Neutrophil (primary cell): ENCODE measurements at regions not wholly inside any gene's neighbourhood (a gene's known extent, or its start where the extent isn't known, plus 50 kb on each side); places are given as distances from the start of the nearest gene placed in this dataset.

ENCODE experiments used
- H3K27ac ChIP-seq: fragments of 200-600 bp; sonication (generic); 2 replicates; pipeline ENCODE4 v1.5.1; 2016; ENCODE audit warnings: mild to moderate bottlenecking, moderate library complexity
- H3K27me3 ChIP-seq: fragments of 200-600 bp; sonication (generic); 2 replicates; pipeline ENCODE4 v1.6.0; 2016; ENCODE audit warnings: mild to moderate bottlenecking
- H3K36me3 ChIP-seq: fragments of 200-600 bp; sonication (generic); 2 replicates; pipeline ENCODE4 v1.5.1; 2017
- H3K4me1 ChIP-seq, 2 experiments: fragments of 200-600 bp in 1 of 2; sonication (generic) in 1 of 2; 1 replicate in 1 of 2; 2 replicates in 1 of 2; pipeline versions ENCODE4 v1.5.1 to v1.6.1; 2013 to 2016; ENCODE audit warnings: low read depth in 1 of 2, low read length in 1 of 2, mild to moderate bottlenecking in 1 of 2, moderate library complexity in 1 of 2; ENCODE audit not compliant: control insufficient read depth in 1 of 2, insufficient read depth in 1 of 2
- H3K4me3 ChIP-seq, 2 experiments: fragments of 200-600 bp in 1 of 2; sonication (generic) in 1 of 2; 1 replicate in 1 of 2; 2 replicates in 1 of 2; pipeline ENCODE4 v1.5.1; 2013 to 2016; ENCODE audit warnings: low read depth in 1 of 2, low read length in 1 of 2, mild to moderate bottlenecking in 1 of 2, moderate library complexity in 1 of 2
- H3K9me3 ChIP-seq: fragments of 200-600 bp; sonication (generic); 2 replicates; pipeline ENCODE4 v1.5.1; 2016
- CTCF ChIP-seq: fragments of 200-600 bp; sonication (generic); IDR thresholded peaks from 2 replicates; pipeline ENCODE4 v1.5.1; 2016; ENCODE audit warnings: antibody characterized with exemption

- TF ChIP-seq CTCF, result no peak
- Histone ChIP-seq H3K4me1 (no peaks in the 10 kb centered on the region), H3K4me3 (no peak overlapping the region), H3K9me3 (no peaks in the 10 kb centered on the region), H3K36me3 (no peaks in the 10 kb centered on the region), H3K27me3 (no peaks in the 10 kb centered on the region), H3K27ac (no peak overlapping the region)
Measured at GRCh38 chr6:147035886-147036285, 168.3 kb upstream of the STXBP5 start.

GRCh38 chr6:147037881-147038280, 166.3 kb upstream of the STXBP5 start:
- Histone ChIP-seq H3K4me1 (no peaks in the 10 kb centered on the region), H3K36me3 (no peaks in the 10 kb centered on the region), H3K27ac (no peak overlapping the region), H3K9me3 (no peaks in the 10 kb centered on the region), H3K4me3 (no peak overlapping the region), H3K27me3 (no peaks in the 10 kb centered on the region)
- no peak for TF ChIP-seq CTCF

GRCh38 chr6:147040121-147040910, 163.9 kb upstream of the STXBP5 start:
- no peaks in the 10 kb centered on the region for H3K4me1 ChIP-seq
- H3K4me3 ChIP-seq, result no peak overlapping the region
- H3K27me3 ChIP-seq, result no peaks in the 10 kb centered on the region
- no peak for TF ChIP-seq CTCF
- H3K36me3 ChIP-seq, result no peaks in the 10 kb centered on the region
- H3K9me3 ChIP-seq, result no peaks in the 10 kb centered on the region
- no peak overlapping the region for H3K27ac ChIP-seq

- H3K4me3 ChIP-seq, result no peak overlapping the region
- H3K36me3 ChIP-seq, result no peaks in the 10 kb centered on the region
- H3K9me3 ChIP-seq, result no peaks in the 10 kb centered on the region
- H3K27ac ChIP-seq, result no peak overlapping the region
- H3K4me1 ChIP-seq, result no peaks in the 10 kb centered on the region
- H3K27me3 ChIP-seq, result no peaks in the 10 kb centered on the region
- TF ChIP-seq CTCF, result no peak
Measured at GRCh38 chr6:147042679-147043078, 161.5 kb upstream of the STXBP5 start.

GRCh38 chr6:147043994-147044477, 160.2 kb upstream of the STXBP5 start:
- H3K4me1 ChIP-seq, result no peaks in the 10 kb centered on the region
- H3K27me3 ChIP-seq, result no peaks in the 10 kb centered on the region
- no peak for TF ChIP-seq CTCF
- no peak overlapping the region for H3K4me3 ChIP-seq
- H3K9me3 ChIP-seq, result no peaks in the 10 kb centered on the region
- no peaks in the 10 kb centered on the region for H3K36me3 ChIP-seq
- H3K27ac ChIP-seq, result no peak overlapping the region
